WI38 (cell line): ENCODE measurements at regions not wholly inside any gene's neighbourhood (a gene's known extent, or its start where the extent isn't known, plus 50 kb on each side); places are given as distances from the start of the nearest gene placed in this dataset.

Experiments used
- H3K4me3 ChIP-seq: 2 replicates; pipeline ENCODE4 v1.5.1; 2011; ENCODE audit warnings: low read depth, mild to moderate bottlenecking, control low read depth, low read length
- TF ChIP-seq, protein P1 (sequence below): IDR thresholded peaks from 2 replicates; pipeline ENCODE4 v1.5.1; 2012; ENCODE audit warnings: low read depth, mild to moderate bottlenecking, control low read depth, low read length

- TF ChIP-seq, protein P1, sequence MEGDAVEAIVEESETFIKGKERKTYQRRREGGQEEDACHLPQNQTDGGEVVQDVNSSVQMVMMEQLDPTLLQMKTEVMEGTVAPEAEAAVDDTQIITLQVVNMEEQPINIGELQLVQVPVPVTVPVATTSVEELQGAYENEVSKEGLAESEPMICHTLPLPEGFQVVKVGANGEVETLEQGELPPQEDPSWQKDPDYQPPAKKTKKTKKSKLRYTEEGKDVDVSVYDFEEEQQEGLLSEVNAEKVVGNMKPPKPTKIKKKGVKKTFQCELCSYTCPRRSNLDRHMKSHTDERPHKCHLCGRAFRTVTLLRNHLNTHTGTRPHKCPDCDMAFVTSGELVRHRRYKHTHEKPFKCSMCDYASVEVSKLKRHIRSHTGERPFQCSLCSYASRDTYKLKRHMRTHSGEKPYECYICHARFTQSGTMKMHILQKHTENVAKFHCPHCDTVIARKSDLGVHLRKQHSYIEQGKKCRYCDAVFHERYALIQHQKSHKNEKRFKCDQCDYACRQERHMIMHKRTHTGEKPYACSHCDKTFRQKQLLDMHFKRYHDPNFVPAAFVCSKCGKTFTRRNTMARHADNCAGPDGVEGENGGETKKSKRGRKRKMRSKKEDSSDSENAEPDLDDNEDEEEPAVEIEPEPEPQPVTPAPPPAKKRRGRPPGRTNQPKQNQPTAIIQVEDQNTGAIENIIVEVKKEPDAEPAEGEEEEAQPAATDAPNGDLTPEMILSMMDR: no peak
- H3K4me3 ChIP-seq: no peak overlapping the region
Measured at GRCh38 chr3:103729547-103729946, 1294.7 kb downstream of the ZPLD1 start.

- TF ChIP-seq, protein P1: no peak
- H3K4me3 ChIP-seq: no peak overlapping the region
Measured at GRCh38 chr3:103730744-103731143, 1295.9 kb downstream of the ZPLD1 start.

GRCh38 chr3:103752986-103753385, 1318.2 kb downstream of the ZPLD1 start:
- TF ChIP-seq, protein P1: no peak
- no peak overlapping the region for H3K4me3 ChIP-seq

DNA sequence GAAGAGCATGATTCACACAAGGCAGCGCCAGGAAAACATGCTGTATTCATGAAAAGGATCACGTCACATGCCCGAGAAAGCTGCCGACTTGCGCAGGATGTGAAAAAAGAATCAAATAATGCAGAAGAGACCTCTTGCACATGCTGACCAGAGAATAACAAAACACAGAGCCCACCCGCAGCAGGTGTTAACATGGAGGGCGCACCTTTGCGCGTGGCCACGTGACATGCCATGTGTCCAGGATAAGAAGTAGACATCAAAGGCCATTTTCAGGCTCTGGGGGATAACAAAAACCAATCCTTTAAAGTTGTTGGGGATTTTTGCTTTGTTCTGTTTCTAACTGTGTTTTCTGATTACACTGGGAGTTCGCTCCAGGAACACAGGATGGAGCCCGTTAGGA, 1332.8 kb downstream of the ZPLD1 start:
- TF ChIP-seq, protein P1: no peak
- no peak overlapping the region for H3K4me3 ChIP-seq

- no peak overlapping the region for H3K4me3 ChIP-seq
- TF ChIP-seq, protein P1: no peak
Measured at GRCh38 chr3:103785017-103785416, 1350.2 kb downstream of the ZPLD1 start.

GRCh38 chr3:103785537-103785936, 1350.7 kb downstream of the ZPLD1 start:
- no peak overlapping the region for H3K4me3 ChIP-seq
- TF ChIP-seq, protein P1: no peak

DNA sequence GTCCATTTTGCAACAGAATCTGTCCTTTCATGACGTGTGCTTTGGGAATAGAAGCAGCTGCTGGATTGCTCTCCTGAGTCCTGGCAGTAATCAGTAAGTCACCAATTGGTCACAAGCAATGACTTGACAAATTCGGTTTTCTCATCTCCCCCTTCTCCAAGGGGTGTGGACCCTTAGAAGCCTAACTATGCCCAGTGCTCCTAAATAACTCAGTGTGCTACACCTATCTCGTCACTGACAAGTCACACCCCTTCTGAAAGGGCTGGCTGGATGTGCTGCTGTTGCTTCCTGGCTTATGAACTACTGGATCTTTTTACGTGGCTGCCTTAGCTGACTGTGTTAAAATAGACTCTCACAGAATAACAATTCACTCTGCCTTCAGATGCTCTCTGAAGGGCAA, 1351.5 kb downstream of the ZPLD1 start:
- TF ChIP-seq, protein P1: no peak

More for the DNA sequence above, 1351.5 kb downstream of the ZPLD1 start:
- H3K4me3 ChIP-seq: no peak overlapping the region
